Right lung (tissue), 2 donors: ENCODE measurements at regions not wholly inside any gene's neighbourhood (a gene's known extent, or its start where the extent isn't known, plus 50 kb on each side); places are given as distances from the start of the nearest gene placed in this dataset.

ENCODE experiments used
- DNase-seq, 2 donors: peaks; one replicate each; pipeline ENCODE4 v3.0.0-alpha.2; 2013

DNA sequence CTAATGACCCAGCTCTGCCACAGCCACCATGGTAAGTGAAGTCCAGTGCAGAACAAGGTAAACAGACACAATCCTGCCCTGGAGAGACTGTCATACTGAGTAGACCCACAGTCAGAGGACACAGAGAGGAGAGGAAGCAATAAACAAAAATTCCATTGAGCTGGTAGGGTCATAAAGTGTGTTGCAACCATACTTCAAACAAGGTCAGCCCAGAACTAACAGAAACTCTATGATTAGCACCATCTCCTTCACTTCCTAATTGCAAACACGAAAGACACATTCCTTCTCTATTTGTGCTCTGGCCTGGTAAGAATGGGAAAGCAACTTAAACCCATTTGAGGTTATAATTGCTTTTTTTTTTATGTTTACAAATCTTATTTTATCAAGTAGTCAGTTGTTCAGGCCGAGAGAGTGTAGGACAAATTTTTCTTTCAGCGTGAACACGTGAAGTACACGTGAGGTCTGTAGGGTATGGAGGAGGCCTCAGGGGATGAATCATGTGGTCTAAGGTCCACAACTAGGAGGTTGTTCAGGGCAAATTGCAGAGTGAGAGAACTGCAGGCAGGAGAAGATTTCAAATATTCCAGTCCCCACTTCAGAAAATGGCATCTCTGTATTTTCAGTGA is 71.4 kb upstream of the GLS start:
- DNase-seq: no peak

DNA sequence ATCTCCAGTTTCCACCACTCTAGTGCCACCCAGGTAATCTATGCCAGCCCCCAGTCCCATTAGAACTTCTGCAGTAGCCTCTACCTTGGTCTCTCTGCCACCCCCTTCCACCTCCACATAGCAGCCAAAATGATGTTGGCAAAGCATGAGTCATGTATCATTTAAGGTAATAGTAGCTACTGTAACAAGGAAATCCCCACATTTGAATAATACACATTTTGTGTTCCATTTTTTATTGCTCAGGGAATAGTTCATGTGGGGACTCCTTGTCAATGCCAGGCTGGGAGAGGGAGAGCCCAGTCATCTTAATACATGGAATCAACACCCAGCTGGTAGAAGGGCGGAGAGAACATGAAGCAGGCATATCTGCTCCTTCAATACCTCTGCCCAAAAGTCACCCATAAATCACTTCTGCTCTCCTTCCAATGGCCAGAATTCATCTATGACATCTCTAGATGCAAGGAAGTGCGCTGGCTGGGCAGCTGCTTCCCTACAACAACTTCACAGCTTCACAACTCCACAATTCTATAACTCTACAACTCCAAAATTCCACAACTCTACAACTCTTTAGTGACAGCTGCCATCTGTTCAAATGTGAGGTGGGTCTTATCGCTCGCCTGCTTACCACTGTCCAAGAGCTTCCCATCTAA is 70.6 kb upstream of the GLS start:
- DNase-seq: no peak

DNA sequence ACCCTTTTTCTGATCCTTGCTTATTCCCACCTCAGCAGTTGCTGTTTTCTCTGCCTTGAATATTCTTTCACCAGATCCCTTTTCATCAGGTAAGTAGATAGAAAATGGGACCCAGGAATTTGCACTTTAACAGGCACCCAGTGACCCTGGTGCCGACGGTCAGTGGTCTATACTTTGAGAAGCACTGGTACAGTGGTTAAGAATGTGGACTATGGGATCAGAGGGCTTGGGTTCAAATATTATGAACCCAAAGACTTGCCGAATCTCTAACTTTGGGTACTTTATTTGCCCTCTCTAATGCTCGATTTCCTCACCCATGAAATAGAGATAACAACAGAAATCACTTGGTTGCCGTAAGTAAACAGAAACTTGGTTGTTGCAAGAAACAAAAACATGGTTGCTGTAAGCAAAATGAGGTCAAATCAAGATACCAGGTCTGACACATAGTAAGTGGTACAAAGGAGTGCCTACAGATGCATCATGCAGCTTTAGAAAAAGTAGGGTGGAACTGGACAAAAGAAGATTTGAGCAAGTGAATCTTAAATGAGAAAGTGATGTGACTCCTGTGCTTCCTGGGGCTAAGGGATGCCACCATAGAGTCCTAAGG is 69.5 kb upstream of the GLS start:
- DNase-seq: no peak

DNA sequence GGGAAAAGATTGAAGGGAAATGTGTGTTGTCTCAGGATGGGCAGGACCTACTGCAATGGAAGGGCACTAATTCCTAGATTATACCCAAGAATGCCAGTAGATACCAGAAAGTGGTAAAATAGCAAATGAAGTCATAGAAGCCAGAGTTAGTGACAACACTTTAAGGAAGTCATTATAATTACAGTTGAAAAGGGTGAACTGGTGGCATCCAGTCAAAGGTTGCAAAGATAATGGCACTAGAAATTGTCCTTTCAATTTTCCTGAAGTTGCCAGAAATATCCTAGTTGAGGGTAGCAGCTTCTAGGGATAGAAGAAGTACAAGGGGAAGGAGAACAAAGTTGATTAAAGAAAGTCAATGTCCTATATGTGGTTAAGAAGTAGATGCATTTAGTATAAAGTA is 68.8 kb upstream of the GLS start:
- DNase-seq: no peak

DNA sequence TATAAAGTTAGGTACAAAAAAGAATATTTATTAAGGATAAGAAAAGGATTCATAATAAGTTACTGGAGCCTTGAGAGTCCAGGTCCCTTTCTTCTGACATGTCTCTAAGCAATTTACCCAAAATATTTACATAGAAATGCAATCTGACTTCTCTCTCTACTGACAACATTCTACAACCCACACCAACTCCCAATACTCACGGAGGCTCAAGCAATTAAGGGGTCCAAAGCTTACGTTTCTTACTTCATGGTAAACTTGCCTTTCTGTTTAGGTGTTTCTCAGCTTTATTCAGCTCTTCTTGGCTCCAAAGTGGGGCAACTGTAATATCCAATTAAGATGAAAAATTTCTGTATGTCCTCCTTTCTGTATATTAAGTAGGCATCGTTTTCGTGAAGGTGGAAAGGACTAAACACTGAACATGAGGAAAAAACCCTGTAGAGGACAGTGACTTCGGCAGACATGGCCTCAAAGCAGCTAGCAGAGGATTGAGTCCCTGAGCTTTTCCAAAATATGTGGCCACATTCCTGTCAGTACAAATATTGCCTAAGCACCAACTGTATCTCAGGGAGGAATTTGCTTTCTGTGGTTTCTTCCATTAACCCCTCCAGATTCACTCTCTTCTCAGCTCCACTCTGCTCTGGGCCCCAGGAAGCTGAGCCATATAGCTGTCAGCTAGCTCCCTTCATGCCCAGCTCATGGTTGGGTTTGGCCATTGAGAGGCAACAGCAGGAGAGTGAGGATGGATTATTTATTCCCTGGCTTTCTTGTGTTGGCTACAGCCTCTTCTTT is 67.9 kb upstream of the GLS start:
- DNase-seq: no peak

DNA sequence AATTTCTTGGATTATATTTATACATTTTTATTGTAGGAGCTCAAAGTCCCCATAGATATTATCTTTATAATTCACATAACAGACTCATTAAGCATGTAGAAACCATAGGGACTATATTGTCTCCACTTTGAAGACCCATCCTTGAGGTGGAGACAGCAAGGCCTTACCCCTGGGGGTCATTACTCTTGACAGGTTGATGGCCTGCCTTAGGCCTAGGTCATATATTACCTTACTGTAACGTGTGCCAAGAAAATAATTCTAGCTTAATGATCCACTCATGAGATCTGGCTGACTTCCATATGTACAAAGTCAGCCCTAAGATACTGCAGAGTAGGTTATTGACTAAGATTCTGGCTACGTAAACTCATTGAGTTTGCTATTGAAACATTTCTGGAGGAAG is 65.4 kb upstream of the GLS start:
- DNase-seq: no peak

DNA sequence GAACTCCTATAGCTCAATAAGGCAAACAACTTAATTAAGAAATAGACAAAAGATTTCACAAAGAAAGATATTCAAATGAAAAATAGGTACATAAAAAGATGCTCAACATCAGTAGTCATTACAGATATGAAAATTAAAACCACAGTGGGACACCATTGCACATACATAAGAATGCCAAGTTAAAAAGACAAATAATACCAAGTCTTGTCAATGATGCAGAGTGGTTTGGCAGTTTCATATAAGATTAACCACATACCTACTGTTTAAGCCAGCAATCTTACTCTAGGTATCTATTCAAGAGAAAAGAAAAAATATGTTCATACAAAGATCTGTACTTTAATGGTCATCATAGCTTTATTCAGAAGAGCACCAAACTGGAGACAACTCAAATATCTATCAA is 63.5 kb upstream of the GLS start:
- DNase-seq: no peak

DNA sequence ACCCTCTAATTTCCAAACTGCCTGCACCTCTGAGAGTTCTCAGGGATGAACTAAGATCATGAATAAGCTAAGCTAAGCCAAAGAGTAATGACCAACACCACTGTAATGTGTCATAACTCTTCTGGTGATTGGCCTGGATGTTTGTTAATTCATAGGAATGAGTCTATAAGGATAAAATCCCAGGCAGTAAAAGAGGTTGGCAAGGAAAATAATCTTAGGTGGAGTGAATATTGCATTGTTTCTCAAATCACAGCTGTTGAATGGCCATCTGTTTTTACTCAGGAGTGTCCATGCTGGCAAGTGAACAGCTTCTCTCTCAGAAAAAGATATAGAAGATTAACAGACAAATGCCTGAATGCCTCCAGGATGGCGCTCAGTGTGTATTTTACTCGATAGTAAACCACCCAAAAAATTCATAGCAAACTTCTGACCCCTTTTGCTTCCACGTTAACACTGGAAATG is 60.8 kb upstream of the GLS start:
- no peak for DNase-seq

DNA sequence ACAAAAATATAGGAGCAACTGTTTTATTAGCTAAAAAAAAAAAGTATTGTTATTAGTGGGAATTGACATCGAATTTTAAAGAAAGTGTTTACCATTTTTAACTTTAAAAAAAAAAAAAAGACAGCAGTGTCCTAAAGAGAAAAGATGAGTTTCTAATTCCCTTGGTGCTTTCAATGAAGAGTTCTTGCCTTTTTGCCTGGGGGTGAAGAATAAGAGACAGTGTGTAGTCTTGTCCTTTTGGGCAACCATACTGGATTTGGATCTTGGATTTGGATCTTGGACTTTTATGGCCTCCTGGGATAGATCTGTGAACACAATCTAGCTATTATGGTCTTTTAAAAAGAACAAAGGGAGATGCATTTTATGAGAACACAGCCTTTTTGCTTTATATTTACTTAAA is 60.2 kb upstream of the GLS start:
- no peak for DNase-seq

DNA sequence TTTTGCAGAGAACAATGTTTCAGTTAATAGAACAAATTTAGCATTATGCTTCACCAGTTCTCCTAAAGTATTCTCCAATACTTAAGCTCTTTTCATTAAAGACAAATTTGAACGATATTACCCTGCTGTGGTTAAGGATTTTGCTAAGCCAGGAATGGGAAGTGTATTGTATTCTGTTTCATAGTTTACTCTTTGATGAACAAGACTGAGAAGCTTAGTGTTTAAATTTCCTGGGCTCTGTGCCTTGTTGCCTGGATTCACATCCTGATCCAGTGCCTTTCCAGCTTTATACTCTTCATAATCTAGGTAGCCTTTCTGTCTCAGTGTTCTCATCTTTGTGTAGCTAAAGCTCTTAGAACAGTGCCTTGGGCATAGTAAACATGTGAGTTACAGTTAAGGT is 58.6 kb upstream of the GLS start:
- DNase-seq: no peak

DNA sequence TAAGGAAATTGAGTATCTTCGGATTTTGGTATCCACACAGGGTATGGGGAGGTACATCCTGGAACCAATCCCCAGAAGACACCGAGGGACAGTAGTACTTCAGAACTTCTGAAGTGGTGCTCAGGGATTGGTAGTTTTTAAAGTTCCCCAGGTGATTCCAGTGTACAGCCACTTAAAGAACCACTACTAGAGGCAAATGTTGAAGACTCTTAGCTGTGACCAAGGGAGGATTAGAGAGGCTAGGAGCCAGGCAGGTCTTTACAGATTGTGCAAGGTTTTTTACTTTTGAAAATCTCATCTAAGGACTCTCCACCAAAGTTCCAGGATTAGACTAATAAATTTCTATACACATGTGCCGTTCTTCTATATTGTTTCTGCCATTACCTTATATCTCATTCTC is 52.9 kb upstream of the GLS start:
- DNase-seq: no peak

DNA sequence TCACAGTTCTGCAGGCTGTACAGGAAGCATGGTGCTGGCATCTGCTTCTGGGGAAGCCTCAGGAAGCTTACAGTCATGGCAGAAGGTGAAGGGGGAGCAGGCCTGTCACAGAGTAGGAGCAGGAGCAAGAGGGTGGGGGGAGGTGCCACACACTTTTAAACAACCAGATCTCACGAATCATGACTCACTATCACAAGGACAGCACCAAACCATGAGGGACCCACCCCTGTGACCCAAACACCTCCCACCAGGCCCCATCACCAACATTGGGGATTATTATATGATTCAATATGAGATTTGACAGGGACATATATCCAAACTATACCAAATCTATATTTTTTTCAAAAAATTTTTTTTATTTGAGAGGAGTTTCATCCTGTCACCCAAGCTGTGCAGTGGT is 51.0 kb upstream of the GLS start:
- no peak for DNase-seq
